HepG2 (cell line): ENCODE measurements at regions not wholly inside any gene's neighbourhood (a gene's known extent, or its start where the extent isn't known, plus 50 kb on each side); places are given as distances from the start of the nearest gene placed in this dataset.

ENCODE experiments used
- ARHGAP35 ChIP-seq: sonication (generic); formaldehyde crosslinking; IDR thresholded peaks from 2 replicates; pipeline ENCODE4 v1.9.0; 2022; ENCODE audit warnings: mild to moderate bottlenecking, inconsistent platforms, moderate library complexity, missing genetic modification reagents, borderline replicate concordance
- ATF3 ChIP-seq: sonication (generic); formaldehyde crosslinking; IDR thresholded peaks from 2 replicates; pipeline ENCODE4 v1.4.0; 2020; ENCODE audit warnings: missing genetic modification reagents
- CREB1 ChIP-seq, 2 experiments: fragments of 450-650 bp in 1 of 2; IDR thresholded peaks; 2 replicates each; pipeline ENCODE4 v1.6.1; 2016 to 2017; ENCODE audit warnings: control low read depth in 1 of 2, mild to moderate bottlenecking in 1 of 2, missing compliant biosample characterization in 1 of 2, missing genetic modification characterization in 1 of 2
- FOSL2 ChIP-seq: sonication (generic); formaldehyde crosslinking; IDR thresholded peaks from 2 replicates; pipeline ENCODE4 v1.4.0; 2020; ENCODE audit warnings: missing genetic modification reagents
- HMG20B ChIP-seq: conservative IDR thresholded peaks from 2 replicates; pipeline ENCODE4 v1.6.1; 2016; ENCODE audit warnings: missing genetic modification reagents, missing compliant biosample characterization
- JUNB ChIP-seq: sonication (generic); formaldehyde crosslinking; IDR thresholded peaks from 2 replicates; pipeline ENCODE4 v1.8.0; 2022; ENCODE audit warnings: missing genetic modification reagents, mild to moderate bottlenecking, borderline replicate concordance
- MAFF ChIP-seq: IDR thresholded peaks from 2 replicates; pipeline ENCODE4 v1.6.1; 2011; ENCODE audit warnings: low read depth, low read length, improper control_type of control experiment
- RARA ChIP-seq: IDR thresholded peaks from 2 replicates; pipeline ENCODE4 v1.6.1; 2016; ENCODE audit warnings: missing genetic modification reagents, missing compliant biosample characterization
- RARG ChIP-seq: sonication (generic); formaldehyde crosslinking; IDR thresholded peaks from 2 replicates; pipeline ENCODE4 v1.4.0; 2020; ENCODE audit warnings: low read depth, mild to moderate bottlenecking, missing genetic modification reagents
- TEAD3 ChIP-seq: optimal IDR thresholded peaks from 2 replicates; pipeline ENCODE3; 2016; ENCODE audit warnings: borderline replicate concordance
- ZNF572 ChIP-seq: sonication (generic); formaldehyde crosslinking; IDR thresholded peaks from 2 replicates; pipeline ENCODE4 v1.5.1; 2020; ENCODE audit warnings: mild to moderate bottlenecking, missing genetic modification reagents
- ZSCAN22 ChIP-seq: sonication (generic); formaldehyde crosslinking; IDR thresholded peaks from 2 replicates; pipeline ENCODE4 v1.4.0; 2020; ENCODE audit warnings: mild to moderate bottlenecking, missing genetic modification reagents
- TF ChIP-seq, protein P1 (sequence below): sonication (generic); formaldehyde crosslinking; IDR thresholded peaks from 2 replicates; pipeline ENCODE4 v1.5.1; 2020; ENCODE audit warnings: mild to moderate bottlenecking, missing genetic modification reagents, moderate library complexity

DNA sequence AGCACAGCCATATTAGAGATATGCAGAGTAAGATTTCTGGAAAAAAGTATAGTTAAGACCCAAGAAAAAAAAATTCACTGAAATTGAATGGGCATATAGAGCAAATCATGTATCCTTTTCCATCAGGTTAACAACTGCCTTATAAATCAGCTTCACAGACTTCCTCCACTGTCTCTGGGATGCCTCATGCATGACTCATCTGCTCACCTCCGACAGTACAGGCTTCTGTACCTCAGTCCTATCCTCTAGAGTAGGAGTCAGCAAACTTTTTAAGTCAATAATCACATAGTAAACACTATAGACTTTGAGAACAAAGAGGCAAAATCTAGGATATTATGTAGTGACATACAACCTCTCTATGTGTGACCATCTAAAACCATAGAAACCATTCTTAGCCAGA lies 211.6 kb upstream of the SP8 start (continued):
- no peak for TF ChIP-seq ZSCAN22 (CRISPR knock-in tag)
- peak; percentile 51; the same call in 1 of the 2 replicates for TF ChIP-seq ATF3 (CRISPR knock-in tag)
- peak; percentile 95 for TF ChIP-seq FOSL2 (CRISPR knock-in tag)
- 0 out of 2 replicates have a peak, but pooled peaks have one; percentile 13 for TF ChIP-seq RARA (CRISPR knock-in tag)
- no peak for TF ChIP-seq CREB1 (IDR thresholded peaks at IDR 0.05)
- TF ChIP-seq CREB1 (CRISPR knock-in tag; IDR thresholded peaks at IDR 0.05) = no peak
- peak; percentile 30; the same call in 1 of the 2 replicates for TF ChIP-seq MAFF
- TF ChIP-seq TEAD3 (CRISPR knock-in tag) = peak; percentile 19
- TF ChIP-seq HMG20B (CRISPR knock-in tag) = no peak
- TF ChIP-seq ZNF572 (CRISPR knock-in tag) = no peak
- TF ChIP-seq JUNB (CRISPR knock-in tag) = 0 out of 2 replicates have a peak, but pooled peaks have one; percentile 31
- TF ChIP-seq, protein P1, sequence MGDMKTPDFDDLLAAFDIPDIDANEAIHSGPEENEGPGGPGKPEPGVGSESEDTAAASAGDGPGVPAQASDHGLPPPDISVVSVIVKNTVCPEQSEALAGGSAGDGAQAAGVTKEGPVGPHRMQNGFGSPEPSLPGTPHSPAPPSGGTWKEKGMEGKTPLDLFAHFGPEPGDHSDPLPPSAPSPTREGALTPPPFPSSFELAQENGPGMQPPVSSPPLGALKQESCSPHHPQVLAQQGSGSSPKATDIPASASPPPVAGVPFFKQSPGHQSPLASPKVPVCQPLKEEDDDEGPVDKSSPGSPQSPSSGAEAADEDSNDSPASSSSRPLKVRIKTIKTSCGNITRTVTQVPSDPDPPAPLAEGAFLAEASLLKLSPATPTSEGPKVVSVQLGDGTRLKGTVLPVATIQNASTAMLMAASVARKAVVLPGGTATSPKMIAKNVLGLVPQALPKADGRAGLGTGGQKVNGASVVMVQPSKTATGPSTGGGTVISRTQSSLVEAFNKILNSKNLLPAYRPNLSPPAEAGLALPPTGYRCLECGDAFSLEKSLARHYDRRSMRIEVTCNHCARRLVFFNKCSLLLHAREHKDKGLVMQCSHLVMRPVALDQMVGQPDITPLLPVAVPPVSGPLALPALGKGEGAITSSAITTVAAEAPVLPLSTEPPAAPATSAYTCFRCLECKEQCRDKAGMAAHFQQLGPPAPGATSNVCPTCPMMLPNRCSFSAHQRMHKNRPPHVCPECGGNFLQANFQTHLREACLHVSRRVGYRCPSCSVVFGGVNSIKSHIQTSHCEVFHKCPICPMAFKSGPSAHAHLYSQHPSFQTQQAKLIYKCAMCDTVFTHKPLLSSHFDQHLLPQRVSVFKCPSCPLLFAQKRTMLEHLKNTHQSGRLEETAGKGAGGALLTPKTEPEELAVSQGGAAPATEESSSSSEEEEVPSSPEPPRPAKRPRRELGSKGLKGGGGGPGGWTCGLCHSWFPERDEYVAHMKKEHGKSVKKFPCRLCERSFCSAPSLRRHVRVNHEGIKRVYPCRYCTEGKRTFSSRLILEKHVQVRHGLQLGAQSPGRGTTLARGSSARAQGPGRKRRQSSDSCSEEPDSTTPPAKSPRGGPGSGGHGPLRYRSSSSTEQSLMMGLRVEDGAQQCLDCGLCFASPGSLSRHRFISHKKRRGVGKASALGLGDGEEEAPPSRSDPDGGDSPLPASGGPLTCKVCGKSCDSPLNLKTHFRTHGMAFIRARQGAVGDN (CRISPR knock-in tag) = no peak
- no peak for TF ChIP-seq ARHGAP35
- TF ChIP-seq RARG (CRISPR knock-in tag) = no peak
